B cell (primary cell): ENCODE measurements at regions not wholly inside any gene's neighbourhood (a gene's known extent, or its start where the extent isn't known, plus 50 kb on each side); places are given as distances from the start of the nearest gene placed in this dataset.

ENCODE experiments used
- ATAC-seq: fragments of 200-7000 bp; cut with Tn5 transposase; one replicate; pipeline ENCODE4 v1.10.0; 2021; ENCODE audit warnings: low read depth, mild to moderate bottlenecking, moderate number of reproducible peaks, moderate library complexity
- CTCF ChIA-PET: fragments of 350-600 bp; sonication (Branson Sonifier 250); formaldehyde crosslinking; loops from one replicate; lab custom pipeline; 2021; ENCODE audit warnings: antibody characterized with exemption, inconsistent platforms; lab: Charles Lee
- POLR2A ChIA-PET: fragments of 350-600 bp; sonication (Branson Sonifier 250); formaldehyde crosslinking; loops from one replicate; lab custom pipeline; 2021; ENCODE audit warnings: antibody characterized with exemption; lab: Charles Lee
- DNase-seq: peaks from one replicate; pipeline ENCODE4 v3.0.0; 2013
- H2AFZ ChIP-seq: 2 replicates; pipeline ENCODE4 v1.6.1; 2012; ENCODE audit warnings: mild to moderate bottlenecking, low read depth, low read length; ENCODE audit not compliant: insufficient read depth, poor library complexity, severe bottlenecking
- H3K27ac ChIP-seq, 2 donors: 1 replicate in 1 of 2; 2 replicates in 1 of 2; pipeline ENCODE4 v1.5.1; 2012 to 2013; ENCODE audit warnings: low read length in 2 of 2, mild to moderate bottlenecking in 2 of 2, moderate library complexity in 1 of 2
- H3K27me3 ChIP-seq, 4 experiments: fragments of 200-600 bp in 1 of 4; sonication (generic) in 1 of 4; replicated peaks in 1 of 4; 1 replicate in 2 of 4; 2 replicates in 2 of 4; pipeline versions ENCODE4 v1.6.1 to v1.7.0; 2013 to 2016; ENCODE audit warnings: low read length in 3 of 4, mild to moderate bottlenecking in 2 of 4, mixed read lengths in 1 of 4, moderate library complexity in 1 of 4; ENCODE audit not compliant: insufficient read depth in 4 of 4, control insufficient read depth in 3 of 4; ENCODE audit errors: control extremely low read depth in 1 of 4
- H3K36me3 ChIP-seq, 2 experiments: replicated peaks in 1 of 2; 1 replicate in 1 of 2; 2 replicates in 1 of 2; pipeline versions ENCODE4 v1.6.1 to v1.7.1; 2013; ENCODE audit warnings: low read length in 1 of 2; ENCODE audit not compliant: insufficient read depth in 2 of 2, control insufficient read depth in 1 of 2; ENCODE audit errors: control extremely low read depth in 1 of 2, extremely low read depth in 1 of 2
- H3K4me1 ChIP-seq, 2 donors: fragments of 200-600 bp in 1 of 2; sonication (generic) in 1 of 2; 1 replicate in 1 of 2; 2 replicates in 1 of 2; pipeline versions ENCODE4 v1.5.1 to v1.6.1; 2013 to 2017; ENCODE audit warnings: low read length in 2 of 2; ENCODE audit not compliant: control insufficient read depth in 2 of 2, insufficient read depth in 2 of 2
- H3K4me2 ChIP-seq: replicated peaks from 2 replicates; pipeline ENCODE3; 2012; ENCODE audit warnings: mild to moderate bottlenecking, low read depth, low read length; ENCODE audit not compliant: poor library complexity, severe bottlenecking
- H3K4me3 ChIP-seq, 5 experiments: fragments of 200-600 bp in 1 of 5; sonication (generic) in 1 of 5; 1 replicate in 3 of 5; 2 replicates in 2 of 5; pipeline versions ENCODE4 v1.5.1 to v1.7.0; 2011 to 2016; ENCODE audit warnings: low read length in 4 of 5, mild to moderate bottlenecking in 4 of 5, low read depth in 2 of 5, control low read depth in 1 of 5, moderate library complexity in 1 of 5; ENCODE audit not compliant: insufficient read depth in 1 of 5; ENCODE audit errors: control extremely low read depth in 1 of 5, extremely low read depth in 1 of 5
- H3K79me2 ChIP-seq: fragments of 200-600 bp; sonication (generic); one replicate; pipeline ENCODE4 v1.6.0; 2016; ENCODE audit warnings: low read length; ENCODE audit not compliant: control insufficient read depth, insufficient read depth
- H3K9ac ChIP-seq: fragments of 200-600 bp; sonication (generic); 2 replicates; pipeline ENCODE4 v1.6.1; 2017; ENCODE audit warnings: mild to moderate bottlenecking, low read length, moderate library complexity
- H3K9me3 ChIP-seq, 3 donors: one replicate each; pipeline versions ENCODE4 v1.6.1 to v1.7.1; 2013; ENCODE audit warnings: low read length in 2 of 3; ENCODE audit not compliant: control insufficient read depth in 2 of 3, insufficient read depth in 1 of 3; ENCODE audit errors: control extremely low read depth in 1 of 3
- H4K20me1 ChIP-seq: 2 replicates; pipeline ENCODE4 v1.6.0; 2012; ENCODE audit warnings: mild to moderate bottlenecking, low read length; ENCODE audit not compliant: insufficient read depth, control insufficient read depth, poor library complexity, severe bottlenecking
- H3K27ac Mint-ChIP-seq: one replicate; pipeline ENCODE4 v1.8.0; 2021; ENCODE audit warnings: mixed read lengths
- H3K27me3 Mint-ChIP-seq: one replicate; pipeline ENCODE4 v1.8.0; 2021; ENCODE audit warnings: mixed read lengths
- H3K4me1 Mint-ChIP-seq: one replicate; pipeline ENCODE4 v1.8.0; 2021; ENCODE audit warnings: mixed read lengths
- H3K4me3 Mint-ChIP-seq: one replicate; pipeline ENCODE4 v1.8.0; 2021; ENCODE audit warnings: mixed read lengths
- H3K9me3 Mint-ChIP-seq: one replicate; pipeline ENCODE4 v1.8.0; 2022; ENCODE audit warnings: mixed read lengths; ENCODE audit not compliant: insufficient read depth
- CTCF ChIP-seq: fragments of 200-600 bp; IDR thresholded peaks from one replicate; pipeline ENCODE4 v1.8.0; 2022; ENCODE audit warnings: antibody characterized with exemption, mild to moderate bottlenecking
- EZH2 ChIP-seq: IDR thresholded peaks from 2 replicates; pipeline ENCODE4 v1.6.1; 2012; ENCODE audit warnings: borderline replicate concordance, low read depth, mild to moderate bottlenecking, moderate library complexity, low read length; ENCODE audit not compliant: insufficient read depth, poor library complexity, severe bottlenecking
- WGBS: methylation state at CpG from one replicate; pipeline ENCODE4 v1.1.5; 2013; ENCODE audit warnings: missing lambda C conversion rate; ENCODE audit not compliant: insufficient coverage; 5-methylcytosine and 5-hydroxymethylcytosine counted together
- intact Hi-C: fragments of 100-400 bp; cut with micrococcal nuclease; formaldehyde crosslinking; loops from one replicate; pipeline ENCODE4 v1.10.0; 2022

- H3K79me2 ChIP-seq, result no peaks in the 10 kb centered on the region
- no peaks in the 10 kb centered on the region for H3K27me3 ChIP-seq
- ChIA-PET POLR2A (no interaction called here), CTCF (no interaction called here)
- Mint-ChIP-seq H3K27me3 (no peaks in the 10 kb centered on the region), H3K9me3 (peaks cover 5% of the 10 kb centered on the region), H3K27ac (no peak overlapping the region), H3K4me1 (no peaks in the 10 kb centered on the region), H3K4me3 (no peak overlapping the region)
- intact Hi-C loops, result no loop called here
- DNase-seq, result no peak
- H3K4me3 ChIP-seq, result no peak overlapping the region
- no peak overlapping the region for H3K9ac ChIP-seq
- H4K20me1 ChIP-seq, result no peaks in the 10 kb centered on the region
- 100% methylated on average over 1 of the region's 6 CpGs for WGBS
- H2AFZ ChIP-seq, result no peak overlapping the region
- ATAC-seq, result no peak
- no peaks in the 10 kb centered on the region for H3K9me3 ChIP-seq
- no peak overlapping the region for H3K4me2 ChIP-seq
- no peak for TF ChIP-seq CTCF
- TF ChIP-seq EZH2, result no peak
- H3K4me1 ChIP-seq, result no peaks in the 10 kb centered on the region
- H3K27ac ChIP-seq, result no peak overlapping the region
- no peaks in the 10 kb centered on the region for H3K36me3 ChIP-seq
Measured at GRCh38 chr21:16502273-16502672, 772.5 kb downstream of the USP25 start.

GRCh38 chr21:16502897-16503296 lies 773.1 kb downstream of the USP25 start:
- Histone ChIP-seq H3K4me3 (no peak overlapping the region), H3K9ac (no peak overlapping the region), H3K4me2 (no peak overlapping the region), H3K27me3 (no peaks in the 10 kb centered on the region), H3K36me3 (no peaks in the 10 kb centered on the region), H4K20me1 (no peaks in the 10 kb centered on the region), H3K4me1 (no peaks in the 10 kb centered on the region), H3K9me3 (no peaks in the 10 kb centered on the region), H3K27ac (no peak overlapping the region), H3K79me2 (no peaks in the 10 kb centered on the region), H2AFZ (no peak overlapping the region)
- ATAC-seq (no peak), DNase-seq (no peak)
- Mint-ChIP-seq H3K9me3 (peaks cover 2% of the 10 kb centered on the region), H3K4me1 (no peaks in the 10 kb centered on the region), H3K27ac (no peak overlapping the region), H3K27me3 (no peaks in the 10 kb centered on the region), H3K4me3 (no peak overlapping the region)
- intact Hi-C loops, result no loop called here
- ChIA-PET CTCF (no interaction called here), POLR2A (no interaction called here)
- TF ChIP-seq EZH2 (no peak), CTCF (no peak)
- 100% methylated on average over 1 of the region's 2 CpGs for WGBS
